Endodermal cell (in vitro differentiated cells): ENCODE measurements at regions not wholly inside any gene's neighbourhood (a gene's known extent, or its start where the extent isn't known, plus 50 kb on each side); places are given as distances from the start of the nearest gene placed in this dataset.
A peak's percentile ranks its signal among the peaks of the same experiment; 100 is the strongest.

ENCODE experiments used
- DNase-seq: peaks from one replicate; pipeline ENCODE4 v3.0.0-alpha.2; 2017
- H3K27ac ChIP-seq: 2 replicates; pipeline ENCODE4 v1.5.1; 2013; ENCODE audit warnings: mild to moderate bottlenecking, low read depth, low read length, moderate library complexity
- H3K27me3 ChIP-seq: 2 replicates; pipeline ENCODE4 v1.6.1; 2013; ENCODE audit warnings: mild to moderate bottlenecking, low read length, moderate library complexity; ENCODE audit not compliant: insufficient read depth, control insufficient read depth, poor library complexity, severe bottlenecking
- H3K36me3 ChIP-seq: 2 replicates; pipeline ENCODE4 v1.7.0; 2013; ENCODE audit warnings: mild to moderate bottlenecking, low read length, moderate library complexity; ENCODE audit not compliant: control insufficient read depth, insufficient read depth
- H3K4me1 ChIP-seq: one replicate; pipeline ENCODE4 v1.7.0; 2013; ENCODE audit warnings: low read length; ENCODE audit not compliant: control insufficient read depth, insufficient read depth
- H3K4me3 ChIP-seq: 2 replicates; pipeline ENCODE4 v1.5.1; 2013; ENCODE audit warnings: mild to moderate bottlenecking, low read length, moderate library complexity
- H3K9ac ChIP-seq: 2 replicates; pipeline ENCODE4 v1.6.1; 2013; ENCODE audit warnings: mild to moderate bottlenecking, low read length, moderate library complexity; ENCODE audit not compliant: poor library complexity, severe bottlenecking; ENCODE audit errors: extremely low read depth
- H3K9me3 ChIP-seq: 2 replicates; pipeline ENCODE4 v1.6.1; 2013; ENCODE audit warnings: mild to moderate bottlenecking, low read length, moderate library complexity; ENCODE audit not compliant: control insufficient read depth
- H3K27ac Mint-ChIP-seq: 2 replicates; pipeline ENCODE4 v1.8.0; 2020; ENCODE audit warnings: mixed read lengths
- H3K27me3 Mint-ChIP-seq: 2 replicates; pipeline ENCODE4 v1.8.0; 2021; ENCODE audit warnings: mild to moderate bottlenecking, mixed read lengths; ENCODE audit not compliant: insufficient read depth
- H3K36me3 Mint-ChIP-seq: 2 replicates; pipeline ENCODE4 v1.8.0; 2020; ENCODE audit warnings: low read depth, mixed read lengths
- H3K4me1 Mint-ChIP-seq: 2 replicates; pipeline ENCODE4 v1.8.0; 2020; ENCODE audit warnings: mixed read lengths
- H3K4me3 Mint-ChIP-seq: 2 replicates; pipeline ENCODE4 v1.8.0; 2020; ENCODE audit warnings: mild to moderate bottlenecking, moderate library complexity, mixed read lengths
- H3K9me3 Mint-ChIP-seq: 2 replicates; pipeline ENCODE4 v1.8.0; 2020; ENCODE audit warnings: mild to moderate bottlenecking, mixed read lengths
- CTCF ChIP-seq: fragments of 200-600 bp; sonication (generic); conservative IDR thresholded peaks from 2 replicates; pipeline ENCODE4 v1.5.0; 2021; ENCODE audit warnings: antibody characterized with exemption, mild to moderate bottlenecking
- WGBS, 2 experiments: methylation state at CpG; one replicate each; pipeline versions ENCODE4 v1.1.5 to v1.1.7; 2013; ENCODE audit warnings: missing lambda C conversion rate in 2 of 2, mixed read lengths in 1 of 2; ENCODE audit not compliant: insufficient coverage in 1 of 2, insufficient read length in 1 of 2; 5-methylcytosine and 5-hydroxymethylcytosine counted together

GRCh38 chr13:97114651-97115050 lies 107.5 kb upstream of the MBNL2 start:
- Mint-ChIP-seq H3K27ac (no peak overlapping the region), H3K27me3 (peaks cover 52% of the 10 kb centered on the region), H3K4me1 (peaks cover 29% of the 10 kb centered on the region), H3K9me3 (no peaks in the 10 kb centered on the region), H3K4me3 (no peak overlapping the region), H3K36me3 (no peaks in the 10 kb centered on the region)
- Histone ChIP-seq H3K4me3 (no peak overlapping the region), H3K36me3 (no peaks in the 10 kb centered on the region), H3K27me3 (peaks cover 11% of the 10 kb centered on the region), H3K27ac (peak overlapping the region; percentile 67), H3K9ac (no peak overlapping the region), H3K9me3 (no peaks in the 10 kb centered on the region), H3K4me1 (peaks cover 10% of the 10 kb centered on the region)
- no peak for TF ChIP-seq CTCF
- DNase-seq, result peak; percentile 52
- 73 to 84% methylated on average over 5 of the region's 5 CpGs for WGBS, 2 experiments

- peaks cover 9% of the 10 kb centered on the region for H3K27me3 ChIP-seq
- H3K36me3 ChIP-seq, result no peaks in the 10 kb centered on the region
- H3K4me3 ChIP-seq, result no peak overlapping the region
- peak; percentile 52 for DNase-seq
- Mint-ChIP-seq H3K27ac (no peak overlapping the region), H3K4me3 (no peak overlapping the region), H3K4me1 (peaks cover 17% of the 10 kb centered on the region), H3K9me3 (no peaks in the 10 kb centered on the region), H3K36me3 (no peaks in the 10 kb centered on the region), H3K27me3 (peaks cover 60% of the 10 kb centered on the region)
- no peaks in the 10 kb centered on the region for H3K9me3 ChIP-seq
- no peak overlapping the region for H3K9ac ChIP-seq
- H3K27ac ChIP-seq, result no peak overlapping the region
- no peak for TF ChIP-seq CTCF
- H3K4me1 ChIP-seq, result peaks cover 10% of the 10 kb centered on the region
- WGBS, 2 experiments, result 71 to 90% methylated on average over 1 of the region's 1 CpG
These were observed 105.4 kb upstream of the MBNL2 start for GRCh38 chr13:97116754-97117153.

GRCh38 chr13:97117388-97117910 lies 104.7 kb upstream of the MBNL2 start:
- no peak for TF ChIP-seq CTCF
- 82 to 94% methylated on average over 4 to 5 of the region's 5 CpGs for WGBS, 2 experiments
- H3K9ac ChIP-seq, result no peak overlapping the region
- Mint-ChIP-seq H3K9me3 (no peaks in the 10 kb centered on the region), H3K27me3 (peaks cover 53% of the 10 kb centered on the region), H3K4me3 (no peak overlapping the region), H3K4me1 (peaks cover 15% of the 10 kb centered on the region), H3K36me3 (no peaks in the 10 kb centered on the region), H3K27ac (no peak overlapping the region)
- DNase-seq, result no peak
- H3K4me3 ChIP-seq, result no peak overlapping the region
- no peaks in the 10 kb centered on the region for H3K9me3 ChIP-seq
- no peaks in the 10 kb centered on the region for H3K36me3 ChIP-seq
- H3K27ac ChIP-seq, result no peak overlapping the region
- peaks cover 9% of the 10 kb centered on the region for H3K27me3 ChIP-seq
- H3K4me1 ChIP-seq, result peaks cover 8% of the 10 kb centered on the region
